ENCODE measurements at regions not wholly inside any gene's neighbourhood (a gene's known extent, or its start where the extent isn't known, plus 50 kb on each side); places are given as distances from the start of the nearest gene placed in this dataset.

DNA sequence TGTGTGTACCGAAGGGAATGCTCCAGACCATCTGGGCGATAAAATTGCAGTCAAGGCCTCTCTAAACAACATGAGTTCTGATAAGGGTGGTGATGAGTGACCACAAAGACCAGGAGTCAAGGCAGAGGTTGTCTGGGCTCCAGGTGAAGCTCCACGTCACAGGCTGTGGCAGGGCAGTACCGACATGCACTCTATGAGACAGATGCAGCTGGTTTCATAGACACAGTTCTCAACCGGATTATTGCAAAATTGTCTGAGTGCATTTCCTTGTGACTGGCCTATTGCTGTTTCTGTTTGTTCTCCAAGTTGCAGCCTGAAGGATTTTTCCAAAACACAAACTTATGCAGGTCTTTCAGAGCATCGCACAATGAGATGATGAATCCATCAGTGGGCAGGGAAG is 157.5 kb upstream of the HES1 start:
- TF ChIP-seq, protein P1, sequence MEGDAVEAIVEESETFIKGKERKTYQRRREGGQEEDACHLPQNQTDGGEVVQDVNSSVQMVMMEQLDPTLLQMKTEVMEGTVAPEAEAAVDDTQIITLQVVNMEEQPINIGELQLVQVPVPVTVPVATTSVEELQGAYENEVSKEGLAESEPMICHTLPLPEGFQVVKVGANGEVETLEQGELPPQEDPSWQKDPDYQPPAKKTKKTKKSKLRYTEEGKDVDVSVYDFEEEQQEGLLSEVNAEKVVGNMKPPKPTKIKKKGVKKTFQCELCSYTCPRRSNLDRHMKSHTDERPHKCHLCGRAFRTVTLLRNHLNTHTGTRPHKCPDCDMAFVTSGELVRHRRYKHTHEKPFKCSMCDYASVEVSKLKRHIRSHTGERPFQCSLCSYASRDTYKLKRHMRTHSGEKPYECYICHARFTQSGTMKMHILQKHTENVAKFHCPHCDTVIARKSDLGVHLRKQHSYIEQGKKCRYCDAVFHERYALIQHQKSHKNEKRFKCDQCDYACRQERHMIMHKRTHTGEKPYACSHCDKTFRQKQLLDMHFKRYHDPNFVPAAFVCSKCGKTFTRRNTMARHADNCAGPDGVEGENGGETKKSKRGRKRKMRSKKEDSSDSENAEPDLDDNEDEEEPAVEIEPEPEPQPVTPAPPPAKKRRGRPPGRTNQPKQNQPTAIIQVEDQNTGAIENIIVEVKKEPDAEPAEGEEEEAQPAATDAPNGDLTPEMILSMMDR (IDR thresholded peaks at IDR 0.05 in 8 of 11, conservative IDR thresholded peaks at IDR 0.05 in 3 of 11) = no peak
- TF ChIP-seq POLR2AphosphoS5 (IDR thresholded peaks at IDR 0.05) = no peak
